Stimulated activated naive CD8-positive, alpha-beta T cell treated with anti-CD3 and anti-CD28 coated beads, Interleukin-15, Interleukin-2, amounts not matched to agents 100 ng/mL and 50 ng/mL, for 24 hours (primary cell): ENCODE measurements at regions not wholly inside any gene's neighbourhood (a gene's known extent, or its start where the extent isn't known, plus 50 kb on each side); places are given as distances from the start of the nearest gene placed in this dataset.

Source experiments
- H3K27ac Mint-ChIP-seq: one replicate; pipeline ENCODE4 v1.8.0; 2021; ENCODE audit warnings: mild to moderate bottlenecking, mixed read lengths
- H3K27me3 Mint-ChIP-seq: one replicate; pipeline ENCODE4 v1.8.0; 2021; ENCODE audit warnings: mixed read lengths
- H3K36me3 Mint-ChIP-seq: one replicate; pipeline ENCODE4 v1.8.0; 2021; ENCODE audit warnings: low read depth, mixed read lengths
- H3K4me1 Mint-ChIP-seq: one replicate; pipeline ENCODE4 v1.8.0; 2021; ENCODE audit warnings: low read depth, mixed read lengths
- H3K4me3 Mint-ChIP-seq: one replicate; pipeline ENCODE4 v1.8.0; 2021; ENCODE audit warnings: mild to moderate bottlenecking, mixed read lengths
- H3K9me3 Mint-ChIP-seq: one replicate; pipeline ENCODE4 v1.8.0; 2021; ENCODE audit warnings: mixed read lengths

DNA sequence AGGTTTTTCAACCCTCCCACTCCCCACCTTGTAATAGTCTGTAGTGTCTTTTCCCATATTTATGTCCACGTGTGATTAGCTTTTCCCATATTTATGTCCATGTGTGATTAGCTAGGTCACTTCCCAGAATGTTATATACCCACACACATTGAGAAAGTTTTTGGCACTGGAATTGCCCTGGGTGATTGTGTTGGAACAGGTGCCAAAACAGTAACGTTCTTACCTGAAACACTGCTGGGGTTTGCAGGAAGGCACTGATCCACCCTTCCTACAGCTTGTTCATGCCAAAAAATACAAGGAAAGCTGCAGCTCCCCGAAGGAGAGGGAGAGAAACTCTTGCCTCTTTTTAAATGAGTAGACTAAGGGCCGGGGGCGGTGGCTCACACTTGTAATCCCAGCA, 68.0 kb upstream of the CXADR start:
- H3K4me3 Mint-ChIP-seq = no peak overlapping the region
- H3K27me3 Mint-ChIP-seq = peaks cover 1% of the 10 kb centered on the region
- H3K27ac Mint-ChIP-seq = no peak overlapping the region
- H3K4me1 Mint-ChIP-seq = no peaks in the 10 kb centered on the region
- no peaks in the 10 kb centered on the region for H3K36me3 Mint-ChIP-seq
- no peaks in the 10 kb centered on the region for H3K9me3 Mint-ChIP-seq

DNA sequence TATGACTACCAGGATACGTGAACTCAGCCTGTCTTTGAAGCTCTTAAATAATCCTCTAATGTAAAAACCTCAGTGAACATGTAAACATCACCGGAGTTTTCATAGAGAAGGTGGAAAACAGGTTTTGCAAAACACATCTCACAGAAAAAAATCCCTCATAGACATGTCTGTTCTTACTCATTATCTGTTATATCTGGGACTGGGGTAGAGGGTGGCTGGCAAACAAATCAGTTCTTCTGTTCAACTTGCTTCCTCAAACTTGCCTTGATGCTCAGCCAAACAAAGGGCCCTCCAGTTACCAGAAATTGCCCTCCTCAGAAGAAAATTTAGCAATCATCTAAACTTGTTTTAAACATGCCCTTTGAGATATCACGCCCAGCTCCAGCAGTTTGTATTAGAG, 66.1 kb upstream of the CXADR start:
- peaks cover 5% of the 10 kb centered on the region for H3K27me3 Mint-ChIP-seq
- no peak overlapping the region for H3K4me3 Mint-ChIP-seq
- H3K36me3 Mint-ChIP-seq = no peaks in the 10 kb centered on the region
- no peaks in the 10 kb centered on the region for H3K9me3 Mint-ChIP-seq
- no peaks in the 10 kb centered on the region for H3K4me1 Mint-ChIP-seq
- no peak overlapping the region for H3K27ac Mint-ChIP-seq

DNA sequence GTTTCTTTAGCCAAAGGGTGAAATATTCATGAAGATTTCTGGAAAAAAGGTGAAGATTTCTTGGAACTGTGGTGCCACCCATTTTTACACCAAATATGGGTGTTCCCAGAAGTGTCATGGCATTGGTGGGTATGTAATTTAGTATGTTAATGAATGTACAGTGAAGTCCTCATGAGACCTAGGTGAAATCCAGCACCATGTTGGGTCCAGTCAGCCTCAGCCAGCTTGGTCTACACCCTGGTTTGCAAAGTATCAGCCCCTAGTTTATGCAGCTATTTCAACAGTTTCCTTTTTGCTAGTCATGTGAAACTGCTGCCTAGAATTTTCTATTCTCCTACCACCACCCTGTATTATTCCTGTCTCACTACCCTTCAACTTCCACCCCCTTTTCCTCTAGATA, 63.1 kb upstream of the CXADR start:
- Mint-ChIP-seq H3K27ac (no peak overlapping the region), H3K27me3 (peaks cover 11% of the 10 kb centered on the region), H3K4me1 (peaks cover 6% of the 10 kb centered on the region), H3K36me3 (no peaks in the 10 kb centered on the region), H3K9me3 (no peaks in the 10 kb centered on the region), H3K4me3 (no peak overlapping the region)

DNA sequence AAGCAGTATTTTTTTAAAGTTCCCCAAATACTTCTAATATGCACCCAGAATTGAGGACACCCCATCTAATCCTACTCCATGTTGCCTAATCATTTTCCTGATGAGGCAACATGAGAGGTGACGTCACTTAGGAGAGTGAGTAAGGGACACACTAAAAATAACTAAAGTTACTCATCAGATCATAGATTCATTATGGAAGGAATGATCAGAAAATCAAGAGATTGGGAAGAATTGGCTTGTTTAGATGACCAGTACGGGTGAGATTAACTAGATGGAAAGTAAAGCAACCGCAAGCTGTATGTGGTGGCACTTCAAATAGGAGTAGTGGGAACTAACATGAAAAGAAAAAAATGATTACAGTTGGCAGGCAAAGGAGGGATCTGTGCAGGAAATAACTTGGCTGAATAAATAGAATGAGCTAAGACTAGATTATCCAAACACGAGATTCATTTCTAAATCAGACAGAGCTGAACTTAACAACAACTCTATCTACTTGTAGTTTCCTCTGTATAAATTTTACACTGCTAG, 61.4 kb upstream of the CXADR start:
- Mint-ChIP-seq H3K4me1 (peaks cover 8% of the 10 kb centered on the region), H3K27me3 (peaks cover 14% of the 10 kb centered on the region), H3K27ac (no peak overlapping the region), H3K36me3 (no peaks in the 10 kb centered on the region), H3K9me3 (no peaks in the 10 kb centered on the region), H3K4me3 (no peak overlapping the region)

DNA sequence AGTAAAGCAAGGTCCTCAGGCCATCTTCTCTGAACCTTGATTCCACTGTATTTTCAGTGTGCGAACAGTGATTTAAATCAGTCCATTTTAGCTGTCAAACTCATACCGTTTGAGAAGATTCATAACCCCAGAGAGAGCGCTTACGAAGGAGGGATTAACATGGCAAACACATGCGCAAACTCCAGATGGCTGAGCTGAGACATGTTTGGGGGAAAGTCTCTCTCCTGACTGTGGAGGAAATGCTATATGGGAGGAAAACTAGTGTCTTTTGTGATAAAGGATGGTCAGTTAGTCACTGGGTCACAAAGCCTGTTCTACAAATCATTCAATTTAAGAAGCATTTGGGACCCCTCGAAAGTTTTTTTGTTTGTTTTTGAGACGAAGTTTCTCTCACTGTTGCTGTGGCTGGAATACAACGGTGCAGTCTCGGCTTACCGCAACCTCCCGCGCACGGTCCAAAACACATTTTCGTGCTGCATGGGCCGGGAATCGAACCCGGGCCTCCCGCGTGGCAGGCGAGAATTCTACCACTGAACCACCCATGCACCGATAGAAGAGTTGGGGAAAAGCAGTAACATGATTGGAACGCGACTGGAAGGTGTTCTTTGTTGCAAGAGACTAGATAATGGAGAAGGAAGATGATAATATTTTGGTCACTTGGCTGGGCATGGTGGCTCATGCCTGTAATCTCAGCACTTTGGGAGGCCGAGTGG, 58.4 kb upstream of the CXADR start:
- H3K4me1 Mint-ChIP-seq = peaks cover 8% of the 10 kb centered on the region
- peak overlapping the region; percentile 71 for H3K4me3 Mint-ChIP-seq
- H3K36me3 Mint-ChIP-seq = no peaks in the 10 kb centered on the region
- H3K9me3 Mint-ChIP-seq = no peaks in the 10 kb centered on the region
- peak overlapping the region; percentile 92 for H3K27ac Mint-ChIP-seq
- peaks cover 16% of the 10 kb centered on the region for H3K27me3 Mint-ChIP-seq

DNA sequence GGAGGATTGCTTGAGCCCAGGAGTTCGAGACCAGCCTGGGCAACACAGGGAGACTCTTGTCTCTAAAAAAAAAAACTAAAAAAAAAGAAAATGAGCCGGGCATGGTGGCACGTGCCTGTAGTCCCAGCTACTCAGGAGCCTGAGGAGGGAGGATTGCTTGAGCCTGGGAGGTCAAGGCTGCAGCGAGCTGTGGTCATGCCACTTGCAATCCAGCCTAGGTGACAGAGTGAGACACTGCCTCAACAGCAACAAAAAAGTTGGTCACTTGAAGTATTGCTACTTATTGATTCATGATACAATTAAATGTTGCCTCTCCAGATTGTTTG, 57.9 kb upstream of the CXADR start:
- Mint-ChIP-seq H3K27ac (peak overlapping the region; percentile 92), H3K9me3 (no peaks in the 10 kb centered on the region), H3K4me3 (peak overlapping the region; percentile 71)

DNA sequence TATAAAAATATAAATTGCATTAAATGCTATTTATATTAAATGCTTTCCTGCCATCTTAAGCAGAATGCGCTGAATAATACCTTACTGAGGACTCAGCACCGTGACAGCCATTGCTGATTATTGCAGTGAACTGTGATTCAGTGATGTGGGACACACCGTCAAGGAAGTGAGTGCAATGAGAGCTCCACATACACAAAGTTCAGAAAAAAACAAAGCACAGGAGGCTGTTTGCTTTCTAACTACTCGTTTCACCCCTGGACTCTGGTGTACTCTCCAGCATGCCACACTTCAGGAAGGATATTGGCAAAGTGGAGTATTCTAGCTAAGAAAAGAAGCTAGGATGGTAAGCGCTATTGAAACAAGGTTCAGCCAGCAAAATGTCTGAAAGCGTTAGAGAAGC, 57.4 kb upstream of the CXADR start:
- H3K27ac Mint-ChIP-seq = no peak overlapping the region
- H3K4me3 Mint-ChIP-seq = no peak overlapping the region
- H3K9me3 Mint-ChIP-seq = no peaks in the 10 kb centered on the region
- peaks cover 11% of the 10 kb centered on the region for H3K27me3 Mint-ChIP-seq
- peaks cover 8% of the 10 kb centered on the region for H3K4me1 Mint-ChIP-seq
- H3K36me3 Mint-ChIP-seq = no peaks in the 10 kb centered on the region

More for the DNA sequence above, 57.9 kb upstream of the CXADR start:
- Mint-ChIP-seq H3K36me3 (no peaks in the 10 kb centered on the region), H3K27me3 (peaks cover 14% of the 10 kb centered on the region), H3K4me1 (peaks cover 8% of the 10 kb centered on the region)

DNA sequence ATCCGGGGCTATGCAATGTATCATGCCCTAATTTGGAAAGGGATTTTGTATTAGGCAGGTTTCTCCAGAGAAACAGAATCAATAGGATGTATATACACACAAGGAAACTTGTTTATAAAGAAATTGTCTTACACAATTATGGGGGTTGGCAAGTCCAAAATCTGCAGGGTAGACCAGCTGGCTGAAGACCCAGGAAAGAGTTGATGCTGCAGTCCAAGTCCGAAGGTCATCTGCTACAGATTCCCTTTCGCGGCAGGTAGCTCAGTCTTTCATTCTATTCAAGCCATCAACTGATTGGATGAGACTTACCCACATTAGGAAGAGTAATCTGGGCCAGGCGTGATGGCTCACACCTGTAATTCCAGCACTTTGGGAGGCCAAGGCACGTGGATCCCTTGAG, 54.6 kb upstream of the CXADR start:
- Mint-ChIP-seq H3K9me3 (no peaks in the 10 kb centered on the region), H3K4me3 (no peak overlapping the region), H3K27me3 (peaks cover 13% of the 10 kb centered on the region), H3K27ac (no peak overlapping the region), H3K36me3 (no peaks in the 10 kb centered on the region), H3K4me1 (peaks cover 8% of the 10 kb centered on the region)

DNA sequence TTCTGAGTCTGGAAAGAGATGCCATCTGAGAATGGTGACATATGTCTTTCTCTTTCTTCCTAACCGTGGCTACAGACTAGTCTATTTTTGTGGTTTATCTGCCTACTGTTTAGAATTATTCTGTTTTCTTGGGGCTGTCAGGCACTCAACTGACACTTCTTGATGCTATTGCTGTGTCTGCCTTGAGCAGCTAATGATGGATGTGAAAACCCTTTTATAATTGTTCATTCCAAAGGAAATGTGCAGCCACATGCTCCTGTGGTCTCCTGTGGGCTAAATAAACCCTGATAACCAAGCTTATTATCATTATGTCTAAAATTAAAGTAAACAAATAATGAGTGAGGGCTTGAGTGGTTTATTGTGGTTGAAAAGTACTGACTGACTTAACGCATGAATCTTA, 52.7 kb upstream of the CXADR start:
- no peaks in the 10 kb centered on the region for H3K36me3 Mint-ChIP-seq
- H3K4me3 Mint-ChIP-seq = no peak overlapping the region
- H3K4me1 Mint-ChIP-seq = no peaks in the 10 kb centered on the region
- no peaks in the 10 kb centered on the region for H3K9me3 Mint-ChIP-seq
- peaks cover 7% of the 10 kb centered on the region for H3K27me3 Mint-ChIP-seq
- H3K27ac Mint-ChIP-seq = no peak overlapping the region

DNA sequence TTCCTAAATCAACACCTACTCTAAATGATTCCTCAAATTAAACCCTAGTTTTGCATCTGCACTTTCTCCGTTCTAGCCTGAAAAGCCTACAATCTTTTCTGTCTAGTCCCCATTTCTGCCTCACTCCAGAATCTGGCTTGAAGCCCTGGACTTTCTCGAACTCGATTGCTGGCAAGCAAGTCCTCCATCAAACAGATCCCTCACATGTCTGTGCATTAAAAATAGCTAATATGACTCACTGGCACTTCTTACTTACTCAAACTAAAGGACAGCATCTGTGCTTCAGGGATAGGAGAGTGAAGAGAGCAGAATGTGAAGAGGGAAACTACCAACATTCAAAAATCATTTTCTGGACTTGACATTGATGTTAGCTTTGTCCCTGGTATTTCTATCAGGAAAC, 51.8 kb upstream of the CXADR start:
- no peaks in the 10 kb centered on the region for H3K4me1 Mint-ChIP-seq
- no peaks in the 10 kb centered on the region for H3K9me3 Mint-ChIP-seq
- no peaks in the 10 kb centered on the region for H3K36me3 Mint-ChIP-seq
- no peak overlapping the region for H3K27ac Mint-ChIP-seq
- peaks cover 7% of the 10 kb centered on the region for H3K27me3 Mint-ChIP-seq
- H3K4me3 Mint-ChIP-seq = no peak overlapping the region

DNA sequence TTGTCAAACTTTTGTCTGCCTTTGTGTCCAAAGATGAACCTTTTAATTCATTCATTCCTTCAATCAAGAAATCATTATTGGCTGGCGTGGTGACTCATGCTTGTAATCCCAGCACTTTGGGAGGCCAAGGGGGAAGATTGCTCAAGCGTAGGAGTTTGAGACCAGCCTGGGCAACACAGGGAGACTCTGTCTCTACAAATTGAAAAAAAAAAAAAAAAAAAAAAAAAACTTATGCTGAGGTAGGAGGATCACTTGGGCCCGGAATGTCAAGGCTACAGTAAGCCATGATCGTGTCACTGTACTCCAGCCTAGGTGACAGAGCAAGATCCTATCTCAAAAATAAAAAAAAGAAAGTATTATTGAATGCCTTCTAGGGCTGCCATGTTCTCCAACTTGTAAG, 51.3 kb upstream of the CXADR start:
- Mint-ChIP-seq H3K36me3 (no peaks in the 10 kb centered on the region), H3K27me3 (peaks cover 4% of the 10 kb centered on the region), H3K4me1 (no peaks in the 10 kb centered on the region), H3K4me3 (no peak overlapping the region), H3K9me3 (no peaks in the 10 kb centered on the region), H3K27ac (no peak overlapping the region)

DNA sequence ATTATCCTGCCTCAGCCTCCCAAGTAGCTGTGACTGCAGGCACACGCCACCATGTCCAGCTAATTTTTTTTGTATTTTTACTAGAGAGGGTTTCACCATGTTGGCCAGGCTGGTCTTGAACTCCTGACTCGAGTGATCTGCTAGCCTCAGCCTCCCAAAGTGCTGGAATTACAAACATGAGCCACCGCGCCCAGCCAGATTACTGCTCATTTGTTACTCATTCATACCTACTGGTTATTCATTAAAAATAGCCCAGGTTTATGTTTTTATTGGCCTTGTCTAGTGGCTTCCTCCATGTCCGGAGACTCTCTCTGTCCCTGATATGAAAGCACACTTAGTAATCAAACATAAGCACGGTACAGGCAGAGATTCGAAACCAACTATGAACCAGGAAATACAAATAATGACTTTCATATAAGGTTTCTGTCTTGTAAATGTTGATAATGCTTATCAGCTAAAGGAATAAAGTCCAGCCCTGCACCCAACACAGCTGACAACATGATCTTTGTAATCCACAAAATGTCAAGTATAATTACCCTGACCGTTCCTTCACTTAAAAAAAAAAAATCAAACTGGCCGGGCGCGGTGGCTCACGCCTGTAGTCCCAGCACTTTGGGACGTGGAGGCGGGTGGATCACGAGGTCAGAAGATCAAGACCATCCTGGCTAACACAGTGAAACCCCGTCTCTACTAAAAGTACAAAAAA, 50.4 kb upstream of the CXADR start:
- Mint-ChIP-seq H3K27me3 (peaks cover 3% of the 10 kb centered on the region), H3K4me3 (no peak overlapping the region), H3K27ac (no peak overlapping the region), H3K4me1 (no peaks in the 10 kb centered on the region), H3K36me3 (no peaks in the 10 kb centered on the region), H3K9me3 (no peaks in the 10 kb centered on the region)
